ENCODE measurements at regions not wholly inside any gene's neighbourhood (a gene's known extent, or its start where the extent isn't known, plus 50 kb on each side); places are given as distances from the start of the nearest gene placed in this dataset.

GRCh38 chr20:51318058-51318949, 224.2 kb downstream of the NFATC2 start:
- DNase-seq (peak; percentile 52), ATAC-seq (peak; percentile 33; the same call in 1 of the 2 replicates)
- H3K36me3 ChIP-seq (ENCODE audit: low read depth, low read length) = no peaks in the 10 kb centered on the region
- H3K9me2 ChIP-seq (replicated peaks; ENCODE audit: low read length) = no peaks in the 10 kb centered on the region
- BruUV-seq (replicated peaks) = no TSS peak
- CTCF ChIA-PET = interaction anchor here (0.7 to 1.2 kb wide), 2 partner anchors 34 to 331 kb away, joined by 3 to 5 read pairs; no protein-coding TSS in a partner anchor
- H3K79me2 ChIP-seq (ENCODE audit: low read length) = no peaks in the 10 kb centered on the region
- no peak overlapping the region for H2AFZ ChIP-seq (ENCODE audit: low read length)
- H3K27me3 ChIP-seq (ENCODE audit: low read length) = no peaks in the 10 kb centered on the region
- intact Hi-C loops (cut with micrococcal nuclease) = no loop called here
- H3K4me3 ChIP-seq (ENCODE audit: low read length) = no peak overlapping the region
- no peak overlapping the region for H3K27ac ChIP-seq (ENCODE audit: low read length)
- H4K20me1 ChIP-seq (ENCODE audit: low read length) = no peaks in the 10 kb centered on the region
- H3K9ac ChIP-seq (ENCODE audit: low read length) = no peak overlapping the region
- POLR2A ChIA-PET (ENCODE audit: unreplicated experiment) = no interaction called here
- no peak overlapping the region for H3K4me2 ChIP-seq (ENCODE audit: low read length)
- no peaks in the 10 kb centered on the region for H3K4me1 ChIP-seq (ENCODE audit: insufficient read depth, low read length)
- TF ChIP-seq EZH2 (IDR thresholded peaks at IDR 0.05; ENCODE audit: low read length, unreplicated experiment) = no peak
- no peak for TF ChIP-seq EZH2phosphoT487 (IDR thresholded peaks at IDR 0.05; ENCODE audit: borderline replicate concordance, low read length)
- TF ChIP-seq, protein P1, sequence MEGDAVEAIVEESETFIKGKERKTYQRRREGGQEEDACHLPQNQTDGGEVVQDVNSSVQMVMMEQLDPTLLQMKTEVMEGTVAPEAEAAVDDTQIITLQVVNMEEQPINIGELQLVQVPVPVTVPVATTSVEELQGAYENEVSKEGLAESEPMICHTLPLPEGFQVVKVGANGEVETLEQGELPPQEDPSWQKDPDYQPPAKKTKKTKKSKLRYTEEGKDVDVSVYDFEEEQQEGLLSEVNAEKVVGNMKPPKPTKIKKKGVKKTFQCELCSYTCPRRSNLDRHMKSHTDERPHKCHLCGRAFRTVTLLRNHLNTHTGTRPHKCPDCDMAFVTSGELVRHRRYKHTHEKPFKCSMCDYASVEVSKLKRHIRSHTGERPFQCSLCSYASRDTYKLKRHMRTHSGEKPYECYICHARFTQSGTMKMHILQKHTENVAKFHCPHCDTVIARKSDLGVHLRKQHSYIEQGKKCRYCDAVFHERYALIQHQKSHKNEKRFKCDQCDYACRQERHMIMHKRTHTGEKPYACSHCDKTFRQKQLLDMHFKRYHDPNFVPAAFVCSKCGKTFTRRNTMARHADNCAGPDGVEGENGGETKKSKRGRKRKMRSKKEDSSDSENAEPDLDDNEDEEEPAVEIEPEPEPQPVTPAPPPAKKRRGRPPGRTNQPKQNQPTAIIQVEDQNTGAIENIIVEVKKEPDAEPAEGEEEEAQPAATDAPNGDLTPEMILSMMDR (conservative IDR thresholded peaks at IDR 0.05; ENCODE audit: low read depth, low read length) = peak; percentile 95
- H3F3A ChIP-seq (ENCODE audit: low read length, unreplicated experiment) = no peaks in the 10 kb centered on the region
- no peaks in the 10 kb centered on the region for H3K9me3 ChIP-seq (ENCODE audit: low read length)

GRCh38 chr20:51315390-51315789, 227.1 kb downstream of the NFATC2 start:
- DNase-seq (no peak), ATAC-seq (no peak)
- peaks cover 14% of the 10 kb centered on the region for H3K4me1 ChIP-seq (ENCODE audit: insufficient read depth, low read length)
- H3K4me3 ChIP-seq (ENCODE audit: low read length) = no peak overlapping the region
- H3K36me3 ChIP-seq (ENCODE audit: low read depth, low read length) = no peaks in the 10 kb centered on the region
- H3K27ac ChIP-seq (ENCODE audit: low read length) = no peak overlapping the region
- H3K27me3 ChIP-seq (ENCODE audit: low read length) = no peaks in the 10 kb centered on the region
- intact Hi-C loops (cut with micrococcal nuclease) = no loop called here
- CTCF ChIA-PET = no interaction called here
- POLR2A ChIA-PET (ENCODE audit: unreplicated experiment) = no interaction called here
- no peak overlapping the region for H2AFZ ChIP-seq (ENCODE audit: low read length)
- H3K79me2 ChIP-seq (ENCODE audit: low read length) = no peaks in the 10 kb centered on the region
- H3F3A ChIP-seq (ENCODE audit: low read length, unreplicated experiment) = no peaks in the 10 kb centered on the region
- no peak for TF ChIP-seq EZH2phosphoT487 (IDR thresholded peaks at IDR 0.05; ENCODE audit: borderline replicate concordance, low read length)
- TF ChIP-seq EZH2 (IDR thresholded peaks at IDR 0.05; ENCODE audit: low read length, unreplicated experiment) = no peak
- TF ChIP-seq, protein P1 (conservative IDR thresholded peaks at IDR 0.05; ENCODE audit: low read depth, low read length) = no peak
- H3K9me2 ChIP-seq (replicated peaks; ENCODE audit: low read length) = no peaks in the 10 kb centered on the region
- no peak overlapping the region for H3K9ac ChIP-seq (ENCODE audit: low read length)
- no TSS peak for BruUV-seq (replicated peaks)
- no peak overlapping the region for H3K4me2 ChIP-seq (ENCODE audit: low read length)
- H3K9me3 ChIP-seq (ENCODE audit: low read length) = no peaks in the 10 kb centered on the region
- no peaks in the 10 kb centered on the region for H4K20me1 ChIP-seq (ENCODE audit: low read length)

DNA sequence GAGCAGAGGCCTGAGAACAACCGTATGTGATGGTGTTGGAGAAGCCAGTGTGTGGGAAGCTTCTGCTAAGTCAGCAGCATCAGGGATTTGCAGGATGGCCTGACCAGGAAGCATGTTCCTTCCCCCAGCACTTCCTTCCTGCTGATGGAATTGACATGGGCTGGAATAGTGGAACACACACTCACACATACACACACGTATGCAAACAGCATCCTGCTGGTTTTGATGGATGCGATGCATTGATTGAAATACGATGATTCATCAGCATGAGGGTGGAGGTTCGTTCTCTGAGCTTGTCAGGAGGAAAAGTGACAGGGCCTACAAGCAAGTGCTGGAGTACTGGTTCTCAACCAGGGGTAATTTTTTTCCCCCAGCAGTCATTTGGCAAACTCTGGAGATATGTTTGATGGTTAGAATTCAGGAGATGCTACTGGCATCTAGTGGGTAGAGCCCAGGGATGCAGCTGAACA, 229.1 kb downstream of the NFATC2 start:
- H3K4me1 ChIP-seq (ENCODE audit: insufficient read depth, low read length) = peaks cover 14% of the 10 kb centered on the region
- BruUV-seq (replicated peaks) = no TSS peak
- no peak overlapping the region for H3K27ac ChIP-seq (ENCODE audit: low read length)
- ChIA-PET POLR2A (ENCODE audit: unreplicated experiment) (no interaction called here), CTCF (no interaction called here)
- no peaks in the 10 kb centered on the region for H3K9me2 ChIP-seq (replicated peaks; ENCODE audit: low read length)
- H3K4me2 ChIP-seq (ENCODE audit: low read length) = no peak overlapping the region
- H3K9ac ChIP-seq (ENCODE audit: low read length) = no peak overlapping the region
- no peaks in the 10 kb centered on the region for H3K27me3 ChIP-seq (ENCODE audit: low read length)
- ATAC-seq (no peak; the same call in 1 of the 2 replicates), DNase-seq (peak; percentile 31)
- no peaks in the 10 kb centered on the region for H3F3A ChIP-seq (ENCODE audit: low read length, unreplicated experiment)
- H4K20me1 ChIP-seq (ENCODE audit: low read length) = no peaks in the 10 kb centered on the region
- H3K79me2 ChIP-seq (ENCODE audit: low read length) = no peaks in the 10 kb centered on the region
- no peak overlapping the region for H2AFZ ChIP-seq (ENCODE audit: low read length)
- TF ChIP-seq EZH2 (IDR thresholded peaks at IDR 0.05; ENCODE audit: low read length, unreplicated experiment) (no peak), EZH2phosphoT487 (IDR thresholded peaks at IDR 0.05; ENCODE audit: borderline replicate concordance, low read length) (no peak)
- TF ChIP-seq, protein P1 (conservative IDR thresholded peaks at IDR 0.05; ENCODE audit: low read depth, low read length) = peak; percentile 22; the same call in 1 of the 2 replicates
- no peaks in the 10 kb centered on the region for H3K9me3 ChIP-seq (ENCODE audit: low read length)
- intact Hi-C loops (cut with micrococcal nuclease) = no loop called here
- H3K36me3 ChIP-seq (ENCODE audit: low read depth, low read length) = no peaks in the 10 kb centered on the region
- H3K4me3 ChIP-seq (ENCODE audit: low read length) = no peak overlapping the region

Measured in PC-3 (cell line).